ENCODE measurements at regions not wholly inside any gene's neighbourhood (a gene's known extent, or its start where the extent isn't known, plus 50 kb on each side); places are given as distances from the start of the nearest gene placed in this dataset.

DNA sequence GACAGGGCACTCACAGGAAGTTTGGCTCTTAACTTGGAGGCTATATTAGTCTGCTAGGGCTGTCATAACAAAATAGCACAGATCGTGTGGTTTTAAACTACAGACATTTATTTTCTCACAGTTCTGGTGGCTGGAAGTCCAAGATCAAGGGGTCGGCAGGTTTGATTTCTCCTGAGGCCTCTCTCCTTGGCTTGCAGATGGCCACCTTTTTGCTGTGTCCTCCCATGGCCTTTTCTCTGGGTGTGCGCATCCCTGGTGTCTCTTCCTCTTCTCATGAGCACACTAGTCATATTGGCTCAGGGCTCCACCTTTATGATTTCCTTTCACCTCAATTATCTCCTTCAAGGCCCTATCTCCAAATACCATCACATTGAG, 69.3 kb downstream of the FOXB1 start:
- TF ChIP-seq, protein P1, sequence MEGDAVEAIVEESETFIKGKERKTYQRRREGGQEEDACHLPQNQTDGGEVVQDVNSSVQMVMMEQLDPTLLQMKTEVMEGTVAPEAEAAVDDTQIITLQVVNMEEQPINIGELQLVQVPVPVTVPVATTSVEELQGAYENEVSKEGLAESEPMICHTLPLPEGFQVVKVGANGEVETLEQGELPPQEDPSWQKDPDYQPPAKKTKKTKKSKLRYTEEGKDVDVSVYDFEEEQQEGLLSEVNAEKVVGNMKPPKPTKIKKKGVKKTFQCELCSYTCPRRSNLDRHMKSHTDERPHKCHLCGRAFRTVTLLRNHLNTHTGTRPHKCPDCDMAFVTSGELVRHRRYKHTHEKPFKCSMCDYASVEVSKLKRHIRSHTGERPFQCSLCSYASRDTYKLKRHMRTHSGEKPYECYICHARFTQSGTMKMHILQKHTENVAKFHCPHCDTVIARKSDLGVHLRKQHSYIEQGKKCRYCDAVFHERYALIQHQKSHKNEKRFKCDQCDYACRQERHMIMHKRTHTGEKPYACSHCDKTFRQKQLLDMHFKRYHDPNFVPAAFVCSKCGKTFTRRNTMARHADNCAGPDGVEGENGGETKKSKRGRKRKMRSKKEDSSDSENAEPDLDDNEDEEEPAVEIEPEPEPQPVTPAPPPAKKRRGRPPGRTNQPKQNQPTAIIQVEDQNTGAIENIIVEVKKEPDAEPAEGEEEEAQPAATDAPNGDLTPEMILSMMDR (IDR thresholded peaks at IDR 0.05; ENCODE audit: low read depth, low read length): no peak
- H3K4me3 ChIP-seq (ENCODE audit: low read depth, low read length): no peak overlapping the region

DNA sequence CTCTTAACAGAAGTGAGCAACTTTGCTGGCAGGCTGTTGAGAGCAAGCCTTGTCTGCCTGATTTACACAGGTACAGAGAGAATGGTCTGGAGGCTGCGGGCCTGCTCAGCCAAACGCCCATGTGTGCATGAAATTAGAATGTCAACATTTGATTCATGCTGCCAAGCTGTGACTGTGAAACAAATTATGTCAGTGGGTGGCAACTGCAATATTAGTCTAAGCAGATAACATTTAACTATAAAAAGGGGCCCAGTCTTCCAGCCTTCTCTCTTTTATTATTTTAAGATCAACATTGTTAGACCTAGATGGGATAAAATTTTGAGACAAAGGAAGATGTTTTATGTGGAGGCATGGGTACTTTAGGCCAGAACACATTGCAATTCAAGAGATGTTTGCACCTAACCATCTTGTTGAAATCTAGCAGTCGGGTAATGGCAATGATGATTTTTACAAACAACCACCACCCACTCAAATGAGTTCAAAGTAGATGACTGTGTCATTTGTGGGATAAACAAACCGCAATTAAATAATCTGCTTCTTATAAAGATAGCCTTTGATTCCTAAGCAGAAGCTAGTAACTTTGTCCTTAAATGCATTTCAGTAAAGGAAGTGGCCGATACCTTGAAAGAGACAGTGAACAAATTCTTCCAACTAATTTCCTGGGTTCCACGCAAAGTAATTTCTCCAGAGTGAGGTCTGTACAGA, 70.2 kb downstream of the FOXB1 start:
- no peak overlapping the region for H3K4me3 ChIP-seq (ENCODE audit: low read depth, low read length)
- TF ChIP-seq, protein P1 (IDR thresholded peaks at IDR 0.05; ENCODE audit: low read depth, low read length): no peak

DNA sequence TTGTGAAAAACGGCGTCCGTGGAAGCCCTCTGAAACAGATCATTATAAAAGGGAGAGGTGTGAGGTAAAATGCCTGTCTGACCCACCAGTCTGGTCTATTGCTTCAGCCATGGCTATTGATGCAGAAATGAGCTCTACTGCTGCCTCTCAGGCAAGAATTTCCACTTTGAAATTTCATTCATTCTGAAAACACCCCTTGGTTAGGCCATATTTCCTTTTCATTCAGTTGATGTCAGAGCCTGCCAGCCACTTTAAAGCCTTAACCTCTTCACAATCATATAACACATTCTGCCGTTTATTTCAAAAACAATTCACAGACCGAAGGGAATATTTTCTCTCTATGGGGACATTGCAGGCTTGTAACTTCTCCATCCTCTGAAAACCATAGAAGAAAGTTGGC, 71.9 kb downstream of the FOXB1 start:
- H3K4me3 ChIP-seq (ENCODE audit: low read depth, low read length): no peak overlapping the region
- TF ChIP-seq, protein P1 (IDR thresholded peaks at IDR 0.05; ENCODE audit: low read depth, low read length): no peak

DNA sequence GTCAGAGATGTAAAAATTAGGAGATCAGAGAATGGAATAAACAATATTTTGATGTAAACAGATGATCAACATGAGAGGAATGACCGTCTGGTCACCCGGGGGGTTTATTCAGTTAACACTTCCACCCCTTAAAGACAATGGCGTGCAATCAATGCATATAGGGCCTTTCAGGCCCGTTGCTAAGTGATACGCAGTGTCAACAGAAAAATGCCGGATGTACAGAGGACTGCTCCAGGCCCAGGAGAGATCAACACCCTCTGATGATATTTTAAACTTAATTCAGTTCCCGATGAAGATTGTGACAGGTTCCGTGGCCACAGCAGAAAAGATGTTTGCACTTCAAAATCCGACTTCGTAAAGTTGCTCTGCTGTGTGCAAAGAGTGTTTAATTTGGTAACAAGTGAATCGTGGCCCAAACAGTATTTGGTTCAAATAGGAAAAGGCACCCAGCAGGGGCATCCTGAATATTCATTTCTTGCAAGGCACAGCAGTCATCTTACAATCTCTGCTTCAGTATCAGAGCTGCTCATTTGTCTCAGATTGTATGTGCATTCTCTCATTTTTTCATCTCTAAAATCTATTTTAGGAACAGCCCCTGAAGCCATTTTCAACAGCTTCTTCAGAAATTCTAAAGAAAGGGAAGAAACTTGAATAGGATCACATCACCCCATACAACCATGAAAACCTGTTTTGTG, 72.6 kb downstream of the FOXB1 start:
- no peak overlapping the region for H3K4me3 ChIP-seq (ENCODE audit: low read depth, low read length)
- TF ChIP-seq, protein P1 (IDR thresholded peaks at IDR 0.05; ENCODE audit: low read depth, low read length): no peak

DNA sequence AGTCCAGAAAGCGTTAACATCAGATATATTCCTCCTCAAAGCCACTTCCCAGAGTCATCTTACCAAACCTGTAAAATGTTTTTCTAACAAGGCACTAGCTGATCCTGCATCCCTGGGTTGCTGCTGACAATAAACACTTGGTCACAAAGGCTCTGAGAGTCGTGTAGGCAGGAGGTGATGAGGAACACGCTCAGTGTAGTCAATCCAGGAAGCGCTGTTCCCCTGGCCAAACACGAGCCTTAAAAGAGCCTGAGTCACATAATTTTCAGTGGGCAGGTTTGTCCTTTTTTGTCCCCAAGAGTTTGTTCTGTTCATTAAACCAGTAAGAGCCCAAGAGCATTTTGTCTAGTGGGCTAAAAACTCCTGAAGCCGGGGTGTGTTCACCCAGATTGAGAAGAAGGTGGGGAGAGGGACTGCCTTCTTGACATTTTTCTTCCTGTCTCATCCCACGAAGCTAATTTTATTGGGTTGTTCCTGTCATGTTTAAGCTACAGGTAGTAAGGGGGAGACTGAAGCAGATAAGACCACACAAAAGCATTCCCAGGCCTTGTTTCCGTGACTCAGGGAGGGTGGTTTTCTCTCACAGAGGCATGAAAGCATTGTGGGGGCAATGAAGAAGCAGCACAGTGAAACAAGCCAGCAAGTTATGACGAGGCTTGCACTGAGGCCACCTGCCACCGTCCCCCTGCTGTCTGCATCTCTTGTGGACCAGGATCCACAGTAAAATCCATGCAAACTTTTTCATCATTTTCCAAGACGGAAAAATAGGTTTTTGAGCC, 73.7 kb downstream of the FOXB1 start:
- TF ChIP-seq, protein P1 (IDR thresholded peaks at IDR 0.05; ENCODE audit: low read depth, low read length): no peak
- H3K4me3 ChIP-seq (ENCODE audit: low read depth, low read length): no peak overlapping the region

DNA sequence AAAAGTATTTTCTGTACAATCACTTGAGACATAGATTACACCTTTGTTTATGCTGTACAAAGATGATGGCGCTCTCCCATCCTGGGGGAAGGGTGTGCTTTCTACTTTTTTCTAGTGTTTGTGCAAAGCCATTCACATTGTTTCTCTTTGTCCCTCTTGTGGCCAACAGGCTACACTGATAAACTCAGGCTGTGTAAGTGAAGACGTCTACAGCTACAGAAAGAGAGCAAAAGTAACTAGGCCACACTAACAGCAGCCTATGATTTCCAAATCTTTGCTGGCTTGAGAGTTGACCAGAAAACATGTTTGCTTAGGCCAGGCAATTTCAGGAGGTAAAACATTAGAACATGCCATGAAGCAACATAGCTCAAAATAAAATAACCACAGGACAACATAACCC, 75.1 kb downstream of the FOXB1 start:
- no peak overlapping the region for H3K4me3 ChIP-seq (ENCODE audit: low read depth, low read length)
- TF ChIP-seq, protein P1 (IDR thresholded peaks at IDR 0.05; ENCODE audit: low read depth, low read length): no peak

DNA sequence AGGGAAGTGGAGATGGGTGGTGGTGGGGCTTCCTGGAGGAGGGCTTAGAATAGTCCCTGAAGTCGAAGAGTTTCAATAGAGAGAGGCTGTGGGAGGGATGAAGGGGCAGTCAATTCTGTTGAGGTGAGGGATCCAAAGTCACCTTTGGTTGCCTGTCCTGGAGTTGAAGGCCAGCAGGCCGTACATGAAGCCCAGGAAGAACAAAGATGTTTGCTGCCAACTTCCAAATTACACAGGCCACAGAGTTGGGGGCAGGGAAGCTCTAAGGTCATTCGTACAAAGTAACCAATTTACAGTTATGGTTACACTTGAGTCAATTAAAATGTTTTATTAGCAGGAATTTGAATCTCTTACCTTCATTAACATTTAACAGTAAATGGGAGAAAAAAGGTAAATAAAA, 77.9 kb downstream of the FOXB1 start:
- no peak overlapping the region for H3K4me3 ChIP-seq (ENCODE audit: low read depth, low read length)
- TF ChIP-seq, protein P1 (IDR thresholded peaks at IDR 0.05; ENCODE audit: low read depth, low read length): no peak
